ENCODE measurements at regions not wholly inside any gene's neighbourhood (a gene's known extent, or its start where the extent isn't known, plus 50 kb on each side); places are given as distances from the start of the nearest gene placed in this dataset.

- ChIA-PET RAD21 (ENCODE audit: low non-redundant PET in 1 of 2, low total read pairs in 2 of 2, uncharacterized antibody in 2 of 2, unreplicated experiment in 2 of 2) (no interaction called here), CTCF (no interaction called here), POLR2A (no interaction called here)
- Histone ChIP-seq H3K4me1 (ENCODE audit: control insufficient read depth in 1 of 2, insufficient read depth in 2 of 2, low read length in 2 of 2) (no peaks in the 10 kb centered on the region), H3K9me2 (ENCODE audit: insufficient read depth) (no peaks in the 10 kb centered on the region), H3K4me2 (ENCODE audit: low read length) (no peak overlapping the region), H3K27ac (ENCODE audit: low read depth, low read length) (no peak overlapping the region), H3K4me3 (replicated peaks in 1 of 2; ENCODE audit: low read depth in 1 of 2, low read length in 2 of 2) (no peak overlapping the region), H3K79me2 (ENCODE audit: insufficient read depth, low read length) (no peaks in the 10 kb centered on the region), H4K20me1 (ENCODE audit: insufficient read depth) (no peaks in the 10 kb centered on the region), H3K9me3 (ENCODE audit: control insufficient read depth in 1 of 2, insufficient read depth in 1 of 2, low read depth in 1 of 2, low read length in 2 of 2) (no peaks in the 10 kb centered on the region), H3K27me3 (ENCODE audit: insufficient read depth, low read length) (no peaks in the 10 kb centered on the region), H3K36me3 (ENCODE audit: control insufficient read depth in 1 of 2, insufficient read depth in 2 of 2, low read length in 2 of 2) (no peaks in the 10 kb centered on the region), H2AFZ (ENCODE audit: low read depth, low read length, poor library complexity, severe bottlenecking) (no peak overlapping the region), H3K9ac (ENCODE audit: low read length) (no peak overlapping the region)
- ATAC-seq (no peak), DNase-seq (ENCODE audit: low read depth, low spot score) (no peak)
- intact Hi-C loops (cut with micrococcal nuclease): no loop called here
- TF ChIP-seq SP1 (IDR thresholded peaks at IDR 0.05; ENCODE audit: low read depth) (no peak), YY1 (IDR thresholded peaks at IDR 0.05; ENCODE audit: extremely low read depth, insufficient replicate concordance, low read depth, low read length) (no peak), RAD21 (IDR thresholded peaks at IDR 0.05; ENCODE audit: low read depth) (no peak), JUND (IDR thresholded peaks at IDR 0.05) (no peak), ATF3 (IDR thresholded peaks at IDR 0.05) (no peak), CEBPB (IDR thresholded peaks at IDR 0.05; ENCODE audit: low read depth) (no peak), ZFX (IDR thresholded peaks at IDR 0.05) (no peak), ZNF274 (IDR thresholded peaks at IDR 0.05; ENCODE audit: low read depth, low read length) (no peak), EZH2phosphoT487 (IDR thresholded peaks at IDR 0.05; ENCODE audit: borderline replicate concordance) (no peak), FOSL1 (IDR thresholded peaks at IDR 0.05; ENCODE audit: low read depth) (no peak), MAX (IDR thresholded peaks at IDR 0.05) (no peak), ZBTB33 (IDR thresholded peaks at IDR 0.05; ENCODE audit: extremely low read depth, insufficient replicate concordance, low read length) (no peak), ELF1 (IDR thresholded peaks at IDR 0.05; ENCODE audit: borderline replicate concordance, low read depth) (no peak), SIN3A (IDR thresholded peaks at IDR 0.05; ENCODE audit: low read depth) (no peak), CBX3 (IDR thresholded peaks at IDR 0.05; ENCODE audit: low read depth) (no peak)
- no TSS peak for BruUV-seq (replicated peaks)
Observed at GRCh38 chr2:145159676-145160075, 639.8 kb upstream of the ZEB2 start.
